PC-9 (cell line): ENCODE measurements at regions not wholly inside any gene's neighbourhood (a gene's known extent, or its start where the extent isn't known, plus 50 kb on each side); places are given as distances from the start of the nearest gene placed in this dataset.

Experiments used
- BruUV-seq: library from RNA; stranded (reverse); fragments of 400-500 nt; replicated peaks from 2 replicates; lab custom pipeline; 2021; lab: Mats Ljungman, UMichigan
- CTCF ChIA-PET: fragments of 300-600 bp; sonication (Branson Sonifier 250); formaldehyde crosslinking; loops from one replicate; lab custom pipeline; 2022; ENCODE audit warnings: antibody characterized with exemption; lab: Charles Lee
- POLR2A ChIA-PET: fragments of 300-600 bp; sonication (Branson Sonifier 250); formaldehyde crosslinking; loops from one replicate; lab custom pipeline; 2022; ENCODE audit warnings: antibody characterized with exemption; ENCODE audit not compliant: unreplicated experiment; lab: Charles Lee
- DNase-seq, 2 experiments: peaks; one replicate each; pipeline versions ENCODE4 v3.0.0 to v3.0.0-alpha.2; 2015 to 2022; ENCODE audit warnings: mixed read lengths in 1 of 2
- H2AFZ ChIP-seq: fragments of 200-600 bp; sonication (generic); 2 replicates; pipeline ENCODE4 v1.8.1; 2017; ENCODE audit warnings: antibody characterized with exemption
- H3F3A ChIP-seq: fragments of 200-600 bp; sonication (generic); 2 replicates; pipeline ENCODE4 v1.8.1; 2017; ENCODE audit warnings: antibody characterized with exemption, mild to moderate bottlenecking, low read depth; ENCODE audit not compliant: insufficient read depth
- H3K27ac ChIP-seq: fragments of 200-600 bp; sonication (generic); 2 replicates; pipeline ENCODE4 v1.6.1; 2016; ENCODE audit warnings: mixed run types
- H3K27me3 ChIP-seq: fragments of 200-600 bp; sonication (generic); 2 replicates; pipeline ENCODE4 v1.6.1; 2016; ENCODE audit warnings: low read depth, mixed run types; ENCODE audit not compliant: insufficient read depth
- H3K36me3 ChIP-seq: fragments of 200-600 bp; sonication (generic); 2 replicates; pipeline ENCODE4 v1.6.1; 2016; ENCODE audit warnings: low read depth, mixed run types
- H3K4me1 ChIP-seq: fragments of 200-600 bp; sonication (generic); replicated peaks from 2 replicates; pipeline ENCODE4 v1.6.1; 2016; ENCODE audit warnings: mixed run types; ENCODE audit not compliant: insufficient read depth
- H3K4me2 ChIP-seq: fragments of 200-600 bp; sonication (generic); 2 replicates; pipeline ENCODE4 v1.6.1; 2017; ENCODE audit warnings: mixed run types
- H3K4me3 ChIP-seq: fragments of 200-600 bp; sonication (generic); 2 replicates; pipeline ENCODE4 v1.6.1; 2016; ENCODE audit warnings: mixed run types
- H3K79me2 ChIP-seq: fragments of 200-600 bp; sonication (generic); 2 replicates; pipeline ENCODE4 v1.6.1; 2017; ENCODE audit warnings: low read depth, mixed run types
- H3K9me2 ChIP-seq: fragments of 200-600 bp; sonication (generic); 2 replicates; pipeline ENCODE4 v1.8.1; 2017; ENCODE audit warnings: mild to moderate bottlenecking; ENCODE audit not compliant: insufficient read depth
- H3K9me3 ChIP-seq: fragments of 200-600 bp; sonication (generic); 2 replicates; pipeline ENCODE4 v1.8.1; 2016; ENCODE audit warnings: low read depth; ENCODE audit not compliant: insufficient read depth
- H4K20me1 ChIP-seq: fragments of 200-600 bp; sonication (generic); 2 replicates; pipeline ENCODE4 v1.8.1; 2017; ENCODE audit not compliant: insufficient read depth
- EZH2 ChIP-seq: fragments of 200-600 bp; sonication (generic); IDR thresholded peaks from 2 replicates; pipeline ENCODE4 v1.8.0; 2017; ENCODE audit warnings: antibody characterized with exemption, low read depth
- intact Hi-C: fragments of 100-400 bp; cut with micrococcal nuclease; formaldehyde crosslinking; loops from one replicate; pipeline ENCODE4 v1.10.0; 2022; ENCODE audit not compliant: unreplicated experiment
- TF ChIP-seq, protein P1 (sequence below): fragments of 200-600 bp; sonication (generic); conservative IDR thresholded peaks from 2 replicates; pipeline ENCODE4 v1.6.1; 2017; ENCODE audit warnings: mixed run types, antibody characterized with exemption, mild to moderate bottlenecking, moderate library complexity

DNA sequence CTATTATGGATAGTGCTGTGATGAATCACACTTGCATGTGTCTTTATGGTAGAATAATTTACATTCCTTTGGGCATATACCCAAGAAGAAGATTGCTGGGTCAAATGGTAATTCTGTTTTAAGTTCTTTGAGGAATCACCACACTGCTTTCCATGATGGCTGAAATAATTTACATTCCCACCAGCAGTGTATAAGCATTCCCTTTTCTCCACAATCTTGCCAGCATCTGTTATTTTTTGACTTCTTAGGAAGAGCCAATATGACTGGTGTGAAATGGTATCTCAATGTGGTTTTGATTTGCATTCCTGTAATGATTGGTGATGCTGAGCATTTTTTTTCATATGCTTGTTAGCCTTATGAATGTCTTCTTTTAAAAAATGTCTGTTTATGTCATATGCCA is 1120.2 kb downstream of the ARAP2 start:
- TF ChIP-seq, protein P1, sequence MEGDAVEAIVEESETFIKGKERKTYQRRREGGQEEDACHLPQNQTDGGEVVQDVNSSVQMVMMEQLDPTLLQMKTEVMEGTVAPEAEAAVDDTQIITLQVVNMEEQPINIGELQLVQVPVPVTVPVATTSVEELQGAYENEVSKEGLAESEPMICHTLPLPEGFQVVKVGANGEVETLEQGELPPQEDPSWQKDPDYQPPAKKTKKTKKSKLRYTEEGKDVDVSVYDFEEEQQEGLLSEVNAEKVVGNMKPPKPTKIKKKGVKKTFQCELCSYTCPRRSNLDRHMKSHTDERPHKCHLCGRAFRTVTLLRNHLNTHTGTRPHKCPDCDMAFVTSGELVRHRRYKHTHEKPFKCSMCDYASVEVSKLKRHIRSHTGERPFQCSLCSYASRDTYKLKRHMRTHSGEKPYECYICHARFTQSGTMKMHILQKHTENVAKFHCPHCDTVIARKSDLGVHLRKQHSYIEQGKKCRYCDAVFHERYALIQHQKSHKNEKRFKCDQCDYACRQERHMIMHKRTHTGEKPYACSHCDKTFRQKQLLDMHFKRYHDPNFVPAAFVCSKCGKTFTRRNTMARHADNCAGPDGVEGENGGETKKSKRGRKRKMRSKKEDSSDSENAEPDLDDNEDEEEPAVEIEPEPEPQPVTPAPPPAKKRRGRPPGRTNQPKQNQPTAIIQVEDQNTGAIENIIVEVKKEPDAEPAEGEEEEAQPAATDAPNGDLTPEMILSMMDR, result no peak
- TF ChIP-seq EZH2, result no peak
- BruUV-seq, result no TSS peak
- Histone ChIP-seq H3K27ac (no peak overlapping the region), H2AFZ (no peak overlapping the region), H3K4me1 (no peaks in the 10 kb centered on the region), H3K36me3 (no peaks in the 10 kb centered on the region), H3K79me2 (no peaks in the 10 kb centered on the region), H3K9me3 (no peaks in the 10 kb centered on the region), H4K20me1 (no peaks in the 10 kb centered on the region), H3K4me2 (no peak overlapping the region), H3F3A (no peaks in the 10 kb centered on the region), H3K27me3 (no peaks in the 10 kb centered on the region), H3K9me2 (no peaks in the 10 kb centered on the region), H3K4me3 (no peak overlapping the region)
- DNase-seq, result no peak
- CTCF ChIA-PET, result no interaction called here
- intact Hi-C loops, result no loop called here
- POLR2A ChIA-PET, result no interaction called here

DNA sequence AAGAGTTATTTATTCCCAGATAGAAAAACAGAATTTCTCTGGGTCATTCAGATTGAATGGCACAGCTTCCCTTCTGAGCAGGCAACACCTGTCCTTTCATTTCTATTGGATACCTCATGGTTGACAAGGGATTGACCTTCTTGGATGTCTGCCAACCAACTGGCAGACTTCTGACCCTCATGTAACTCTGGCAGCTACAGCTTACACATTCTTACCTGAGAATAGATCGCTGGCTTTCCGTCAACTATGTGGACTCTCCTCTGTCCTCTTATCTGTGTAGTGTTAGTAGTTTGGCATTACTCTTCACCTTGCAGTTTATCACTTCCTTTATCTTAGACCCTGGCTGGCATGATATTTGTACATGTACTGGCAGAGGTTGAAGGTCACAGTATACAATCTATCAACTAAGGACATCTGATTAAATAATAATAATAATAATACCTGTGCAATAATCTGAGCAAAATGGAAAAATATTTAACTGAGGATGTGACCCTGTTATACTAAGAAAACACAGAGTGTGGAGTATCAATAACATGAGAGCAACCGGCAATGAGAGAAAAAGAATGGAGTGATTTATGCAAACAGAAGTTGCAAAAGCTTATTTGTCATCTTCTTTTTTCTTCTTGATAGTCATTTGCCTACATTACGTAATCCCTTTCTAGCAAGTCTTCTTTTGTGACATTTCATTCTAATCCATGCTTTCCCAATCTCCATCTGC is 1118.2 kb downstream of the ARAP2 start:
- Histone ChIP-seq H3K4me2 (no peak overlapping the region), H3K9me3 (no peaks in the 10 kb centered on the region), H3K9me2 (no peaks in the 10 kb centered on the region), H3K27me3 (no peaks in the 10 kb centered on the region), H3K4me1 (no peaks in the 10 kb centered on the region), H3K27ac (no peak overlapping the region), H3K4me3 (no peak overlapping the region), H3K36me3 (no peaks in the 10 kb centered on the region), H3K79me2 (no peaks in the 10 kb centered on the region), H2AFZ (no peak overlapping the region), H3F3A (no peaks in the 10 kb centered on the region), H4K20me1 (no peaks in the 10 kb centered on the region)
- no peak for TF ChIP-seq EZH2
- TF ChIP-seq, protein P1, result no peak
- POLR2A ChIA-PET, result no interaction called here
- no TSS peak for BruUV-seq
- CTCF ChIA-PET, result no interaction called here
- intact Hi-C loops, result no loop called here
- no peak for DNase-seq

DNA sequence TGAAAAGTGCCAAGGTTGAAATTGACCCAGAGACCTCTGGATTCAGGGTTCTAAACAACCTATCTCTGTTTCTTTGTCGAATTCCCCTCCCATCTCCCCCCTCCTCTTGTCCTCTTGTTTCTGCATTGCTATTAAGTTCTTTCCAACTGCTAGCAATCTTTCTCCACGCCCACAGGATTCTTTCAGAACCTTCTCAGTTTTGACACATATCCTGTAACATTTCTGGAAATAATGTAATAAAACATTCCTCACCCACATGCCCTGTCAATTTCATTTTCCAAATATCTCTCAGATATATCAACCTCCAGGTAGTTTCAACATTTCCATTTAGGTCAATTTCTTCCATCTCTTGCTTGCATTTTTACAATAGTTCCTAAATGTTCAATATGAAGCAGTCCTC is 1105.9 kb downstream of the ARAP2 start:
- ChIA-PET POLR2A (no interaction called here), CTCF (no interaction called here)
- Histone ChIP-seq H3K9me2 (no peaks in the 10 kb centered on the region), H3K4me1 (no peaks in the 10 kb centered on the region), H2AFZ (no peak overlapping the region), H3K4me3 (no peak overlapping the region), H3K27ac (no peak overlapping the region), H3K27me3 (no peaks in the 10 kb centered on the region), H3K4me2 (no peak overlapping the region), H3K9me3 (no peaks in the 10 kb centered on the region), H4K20me1 (no peaks in the 10 kb centered on the region), H3K79me2 (no peaks in the 10 kb centered on the region), H3K36me3 (no peaks in the 10 kb centered on the region), H3F3A (no peaks in the 10 kb centered on the region)
- DNase-seq, result no peak
- TF ChIP-seq EZH2, result no peak
- TF ChIP-seq, protein P1, result no peak
- intact Hi-C loops, result no loop called here
- BruUV-seq, result no TSS peak
